Neural cell (in vitro differentiated cells): ENCODE measurements at regions not wholly inside any gene's neighbourhood (a gene's known extent, or its start where the extent isn't known, plus 50 kb on each side); places are given as distances from the start of the nearest gene placed in this dataset.

Source experiments
- H2AFZ ChIP-seq: fragments of 200-600, 300-800 bp; sonication (generic), shearing (Covaris generic); 2 replicates; pipeline ENCODE4 v1.6.0; 2014; ENCODE audit warnings: low read depth, mild to moderate bottlenecking, antibody characterized with exemption, low read length, moderate library complexity
- H3F3A ChIP-seq: fragments of 200-600 bp; shearing (Covaris generic); 2 replicates; pipeline ENCODE4 v1.6.1; 2016; ENCODE audit warnings: mild to moderate bottlenecking, moderate library complexity, mixed read lengths, antibody characterized with exemption, low read length; ENCODE audit not compliant: insufficient read depth, poor library complexity, severe bottlenecking
- H3K27ac ChIP-seq: fragments of 200-600, 300-800 bp; sonication (generic), shearing (Covaris generic); 2 replicates; pipeline ENCODE4 v1.5.1; 2014; ENCODE audit warnings: mild to moderate bottlenecking, low read length, moderate library complexity
- H3K27me3 ChIP-seq: fragments of 300-800, 200-600 bp; sonication (generic), shearing (Covaris generic); 2 replicates; pipeline ENCODE4 v1.6.0; 2014; ENCODE audit warnings: mild to moderate bottlenecking, low read depth, low read length, moderate library complexity; ENCODE audit not compliant: insufficient read depth
- H3K36me3 ChIP-seq: fragments of 300-800, 200-600 bp; sonication (generic), shearing (Covaris generic); 2 replicates; pipeline ENCODE4 v1.5.1; 2014; ENCODE audit warnings: mild to moderate bottlenecking, antibody characterized with exemption, low read length, moderate library complexity; ENCODE audit not compliant: insufficient read depth
- H3K4me2 ChIP-seq: fragments of 300-800, 200-600 bp; sonication (generic), shearing (Covaris generic); 2 replicates; pipeline ENCODE4 v1.6.0; 2014; ENCODE audit warnings: mild to moderate bottlenecking, low read length
- H3K4me3 ChIP-seq: fragments of 300-800, 200-600 bp; sonication (generic), shearing (Covaris generic); 2 replicates; pipeline ENCODE4 v1.5.1; 2014; ENCODE audit warnings: mild to moderate bottlenecking, low read length, moderate library complexity
- H3K79me2 ChIP-seq: fragments of 200-600 bp; shearing (Covaris generic); replicated peaks from 2 replicates; pipeline ENCODE4 v1.6.0; 2014; ENCODE audit warnings: mild to moderate bottlenecking, low read length, moderate library complexity; ENCODE audit not compliant: insufficient read depth
- H3K9ac ChIP-seq: fragments of 300-800, 200-600 bp; sonication (generic), shearing (Covaris generic); 2 replicates; pipeline ENCODE4 v1.6.1; 2016; ENCODE audit warnings: mild to moderate bottlenecking, low read length, mixed read lengths
- H3K9me2 ChIP-seq: fragments of 200-600 bp; shearing (Covaris generic); 2 replicates; pipeline ENCODE4 v1.6.1; 2016; ENCODE audit warnings: mild to moderate bottlenecking, low read length, mixed read lengths; ENCODE audit not compliant: insufficient read depth
- H3K9me3 ChIP-seq: fragments of 200-600, 300-800 bp; sonication (generic), shearing (Covaris generic); 2 replicates; pipeline ENCODE4 v1.6.1; 2016; ENCODE audit warnings: mild to moderate bottlenecking, mixed run types, low read length, moderate library complexity, mixed read lengths
- H4K20me1 ChIP-seq: fragments of 200-600 bp; shearing (Covaris generic); 2 replicates; pipeline ENCODE4 v1.6.1; 2016; ENCODE audit warnings: mild to moderate bottlenecking, mixed run types; ENCODE audit not compliant: insufficient read depth
- CTCF ChIP-seq: fragments of 450-650 bp; IDR thresholded peaks from 2 replicates; pipeline ENCODE4 v1.5.1; 2014; ENCODE audit warnings: antibody characterized with exemption, mild to moderate bottlenecking, moderate library complexity; ENCODE audit not compliant: poor library complexity, severe bottlenecking
- EP300 ChIP-seq: fragments of 450-650 bp; conservative IDR thresholded peaks from 2 replicates; pipeline ENCODE4 v1.6.1; 2014; ENCODE audit warnings: antibody characterized with exemption, mild to moderate bottlenecking, moderate library complexity; ENCODE audit not compliant: poor library complexity, severe bottlenecking
- EZH2 ChIP-seq: fragments of 200-600, 300-800 bp; shearing (Covaris generic), sonication (generic); IDR thresholded peaks from 2 replicates; pipeline ENCODE4 v1.6.1; 2014; ENCODE audit warnings: antibody characterized with exemption, low read length, borderline replicate concordance, mild to moderate bottlenecking; ENCODE audit not compliant: insufficient read depth, poor library complexity, severe bottlenecking
- MXI1 ChIP-seq: fragments of 450-650 bp; conservative IDR thresholded peaks from 2 replicates; pipeline ENCODE4 v1.6.1; 2014; ENCODE audit warnings: antibody characterized with exemption, mild to moderate bottlenecking; ENCODE audit not compliant: poor library complexity, severe bottlenecking
- POLR2AphosphoS5 ChIP-seq: IDR thresholded peaks from 2 replicates; pipeline ENCODE4 v1.6.1; 2012
- RAD21 ChIP-seq: fragments of 450-650 bp; conservative IDR thresholded peaks from 2 replicates; pipeline ENCODE4 v1.6.1; 2014; ENCODE audit warnings: antibody characterized with exemption, mild to moderate bottlenecking, moderate library complexity
- REST ChIP-seq: IDR thresholded peaks from 2 replicates; pipeline ENCODE4 v1.6.1; 2012; ENCODE audit warnings: borderline replicate concordance
- SMC3 ChIP-seq: fragments of 450-650 bp; conservative IDR thresholded peaks from 2 replicates; pipeline ENCODE4 v1.6.1; 2014; ENCODE audit warnings: antibody characterized with exemption, mild to moderate bottlenecking, moderate library complexity; ENCODE audit not compliant: poor library complexity
- TAF1 ChIP-seq: IDR thresholded peaks from 2 replicates; pipeline ENCODE4 v1.6.1; 2012; ENCODE audit warnings: low read depth

DNA sequence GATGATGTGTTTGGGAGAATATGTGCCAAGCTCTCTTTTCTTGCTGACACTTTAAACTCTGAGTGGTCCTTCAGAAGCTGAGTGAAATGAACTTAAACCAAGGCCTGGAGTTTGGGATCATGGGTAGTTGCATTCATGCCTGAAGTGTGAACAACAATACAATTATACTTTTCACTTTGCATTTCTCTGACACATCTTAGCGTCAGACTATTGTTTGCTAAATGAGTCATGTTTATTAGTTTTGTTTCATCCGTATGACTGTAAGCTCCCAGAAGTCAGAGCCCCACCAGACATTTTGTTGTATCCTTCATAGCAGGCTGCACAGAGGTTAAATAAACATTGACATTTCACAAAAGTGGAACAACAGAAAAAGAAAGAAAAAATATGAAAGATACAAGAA is 542.6 kb downstream of the TUSC7 start:
- H3K9me3 ChIP-seq: no peaks in the 10 kb centered on the region
- H3K4me3 ChIP-seq: no peak overlapping the region
- no peaks in the 10 kb centered on the region for H3K36me3 ChIP-seq
- no peak overlapping the region for H2AFZ ChIP-seq
- TF ChIP-seq EZH2: no peak
- no peak for TF ChIP-seq MXI1
- no peak for TF ChIP-seq RAD21
- TF ChIP-seq SMC3: no peak
- no peak for TF ChIP-seq EP300
- no peak for TF ChIP-seq CTCF
- no peak for TF ChIP-seq TAF1
- no peak for TF ChIP-seq REST
- TF ChIP-seq POLR2AphosphoS5: no peak
- H3K9ac ChIP-seq: no peak overlapping the region
- no peaks in the 10 kb centered on the region for H3F3A ChIP-seq
- no peaks in the 10 kb centered on the region for H3K27me3 ChIP-seq
- no peak overlapping the region for H3K4me2 ChIP-seq
- H4K20me1 ChIP-seq: no peaks in the 10 kb centered on the region
- H3K79me2 ChIP-seq: no peaks in the 10 kb centered on the region
- H3K27ac ChIP-seq: no peak overlapping the region
- H3K9me2 ChIP-seq: no peaks in the 10 kb centered on the region

- Histone ChIP-seq H3K36me3 (no peaks in the 10 kb centered on the region), H2AFZ (no peak overlapping the region), H3K9me2 (no peaks in the 10 kb centered on the region), H3K9me3 (no peaks in the 10 kb centered on the region), H3K4me3 (no peak overlapping the region), H3K27me3 (no peaks in the 10 kb centered on the region), H3K79me2 (no peaks in the 10 kb centered on the region), H3F3A (no peaks in the 10 kb centered on the region), H4K20me1 (no peaks in the 10 kb centered on the region), H3K4me2 (no peak overlapping the region), H3K9ac (no peak overlapping the region), H3K27ac (peak overlapping the region; percentile 28)
- no peak for TF ChIP-seq EP300
- TF ChIP-seq MXI1: no peak
- TF ChIP-seq POLR2AphosphoS5: no peak
- no peak for TF ChIP-seq CTCF
- no peak for TF ChIP-seq TAF1
- no peak for TF ChIP-seq EZH2
- TF ChIP-seq SMC3: no peak
- no peak for TF ChIP-seq REST
- TF ChIP-seq RAD21: no peak
Observed at GRCh38 chr3:117252651-117253050, 543.1 kb downstream of the TUSC7 start.
